ENCODE measurements at regions not wholly inside any gene's neighbourhood (a gene's known extent, or its start where the extent isn't known, plus 50 kb on each side); places are given as distances from the start of the nearest gene placed in this dataset.

GRCh38 chr2:237270520-237270919 is 143.4 kb downstream of the COL6A3 start:
- Histone ChIP-seq H3K9ac (ENCODE audit: low read depth, low read length) (no peak overlapping the region), H3K4me1 (ENCODE audit: control insufficient read depth, insufficient read depth, low read length) (no peaks in the 10 kb centered on the region)

GRCh38 chr2:237271698-237272652 is 142.0 kb downstream of the COL6A3 start:
- Histone ChIP-seq H3K36me3 (ENCODE audit: control insufficient read depth, insufficient read depth, low read length) (no peaks in the 10 kb centered on the region), H3K4me3 (ENCODE audit: low read depth, low read length) (no peak overlapping the region), H3K27me3 (ENCODE audit: control insufficient read depth, insufficient read depth, low read length) (no peaks in the 10 kb centered on the region), H3K9ac (ENCODE audit: low read depth, low read length) (no peak overlapping the region), H3K4me1 (ENCODE audit: control insufficient read depth, insufficient read depth, low read length) (no peaks in the 10 kb centered on the region), H3K9me3 (ENCODE audit: control insufficient read depth, insufficient read depth, low read length) (no peaks in the 10 kb centered on the region)

More at GRCh38 chr2:237270520-237270919, 143.4 kb downstream of the COL6A3 start:
- no peaks in the 10 kb centered on the region for H3K9me3 ChIP-seq (ENCODE audit: control insufficient read depth, insufficient read depth, low read length)
- no peaks in the 10 kb centered on the region for H3K27me3 ChIP-seq (ENCODE audit: control insufficient read depth, insufficient read depth, low read length)
- H3K4me3 ChIP-seq (ENCODE audit: low read depth, low read length) = no peak overlapping the region
- H3K36me3 ChIP-seq (ENCODE audit: control insufficient read depth, insufficient read depth, low read length) = no peaks in the 10 kb centered on the region
